ENCODE measurements at regions not wholly inside any gene's neighbourhood (a gene's known extent, or its start where the extent isn't known, plus 50 kb on each side); places are given as distances from the start of the nearest gene placed in this dataset.
"Not testable (repeated sequence)": the region's sequence is repeated elsewhere in the genome, so short reads cannot be mapped to it uniquely, and the experiment has no call there.

DNA sequence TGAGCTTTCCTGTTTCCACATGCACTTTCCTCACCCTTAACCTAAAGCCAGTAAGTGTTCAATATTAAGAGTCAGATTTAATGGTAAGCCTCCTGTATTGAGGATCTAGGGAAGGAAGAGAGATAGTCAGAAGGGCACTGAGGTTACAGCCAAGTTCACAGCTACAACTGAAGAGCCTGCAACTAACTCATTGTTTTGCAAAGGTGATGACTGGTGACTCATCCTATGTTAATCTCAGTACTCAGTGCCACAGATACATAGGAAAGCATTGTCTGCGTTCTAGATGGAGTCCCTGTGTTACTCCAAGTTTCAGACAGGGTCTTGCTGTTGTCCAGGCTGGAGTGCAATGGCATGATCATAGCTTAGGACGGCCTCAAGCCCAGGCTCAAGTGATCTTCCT, 157.0 kb upstream of the RBM19 start:
- peak; percentile 34 for DNase-seq (ENCODE audit: low spot score)

DNA sequence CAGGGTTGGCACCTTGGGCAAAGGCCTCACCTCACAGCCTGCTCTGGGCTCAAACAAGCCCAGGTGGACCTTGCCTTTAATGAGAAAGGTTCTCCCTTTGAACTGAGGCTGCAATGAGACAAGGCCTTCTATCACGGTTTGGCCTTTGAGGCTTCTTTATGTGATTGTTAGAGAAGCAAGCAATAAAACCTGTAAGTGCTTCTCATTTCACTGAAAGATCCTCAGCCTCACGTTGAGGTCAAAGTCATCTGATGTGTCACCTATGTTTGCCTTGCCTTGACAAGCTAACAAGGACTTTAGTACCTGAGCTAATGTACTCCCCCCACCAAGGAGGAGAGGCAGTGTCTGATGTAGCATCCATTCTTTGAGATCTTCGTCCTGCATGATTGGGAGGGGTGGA, 155.9 kb upstream of the RBM19 start:
- no peak for DNase-seq (ENCODE audit: low spot score)

DNA sequence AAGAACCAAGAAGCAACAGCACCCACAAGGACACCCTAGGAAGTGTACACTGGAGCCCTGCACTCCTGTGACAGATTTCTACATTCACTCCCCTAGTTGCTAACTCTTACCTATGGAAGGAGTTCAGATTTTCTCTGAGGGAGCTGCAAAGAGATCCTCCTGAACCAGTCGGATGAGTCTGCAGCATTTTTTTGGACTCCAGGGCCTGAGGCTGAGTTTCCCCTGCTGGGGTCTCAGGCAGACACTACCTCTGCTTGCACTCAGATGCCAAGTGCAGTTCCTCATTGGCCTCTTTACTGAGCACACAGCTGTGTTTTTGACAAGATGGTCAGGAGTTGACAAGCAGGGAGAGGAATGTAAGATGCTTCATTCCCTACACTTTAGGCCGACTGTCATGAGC, 153.2 kb upstream of the RBM19 start:
- DNase-seq (ENCODE audit: low spot score) = no peak

DNA sequence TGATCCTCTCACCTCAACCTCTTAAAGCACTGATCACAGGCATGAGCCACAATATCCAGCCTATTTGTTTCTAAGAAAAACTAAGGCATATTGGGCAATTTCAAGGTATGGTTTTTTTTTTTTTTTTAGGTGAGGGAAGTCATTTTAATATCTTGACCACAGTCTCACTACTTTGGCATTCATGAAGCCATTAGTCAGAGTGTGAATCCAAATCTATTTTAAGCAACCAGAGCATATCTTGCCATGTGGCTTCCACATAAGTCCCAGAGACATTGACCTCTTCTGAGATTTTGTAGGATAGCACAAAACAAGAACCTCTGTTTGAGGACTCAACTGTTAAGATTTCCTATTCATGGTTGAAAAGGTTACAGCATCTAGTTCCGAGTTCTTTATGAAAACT, 130.3 kb upstream of the RBM19 start:
- DNase-seq (ENCODE audit: low spot score) = no peak

DNA sequence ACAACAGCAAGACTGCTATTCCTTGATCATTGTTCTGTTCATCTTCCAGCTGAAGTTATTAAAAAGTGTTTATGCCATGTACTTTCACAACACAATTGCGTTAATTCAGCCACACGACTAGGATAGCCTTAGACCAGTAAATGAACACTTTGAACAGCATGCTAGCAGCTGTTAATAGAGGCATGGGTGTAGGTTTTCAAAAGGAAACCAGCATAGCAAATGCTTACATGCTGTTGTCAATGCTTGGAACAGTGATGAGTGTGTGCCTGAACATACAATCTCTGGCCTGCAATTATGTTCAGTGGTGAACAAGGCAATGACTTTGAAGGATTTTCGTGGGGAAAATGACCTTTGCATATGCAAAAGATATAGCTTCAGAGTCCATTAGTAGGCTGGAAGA, 127.4 kb upstream of the RBM19 start:
- no peak for DNase-seq (ENCODE audit: low spot score)

DNA sequence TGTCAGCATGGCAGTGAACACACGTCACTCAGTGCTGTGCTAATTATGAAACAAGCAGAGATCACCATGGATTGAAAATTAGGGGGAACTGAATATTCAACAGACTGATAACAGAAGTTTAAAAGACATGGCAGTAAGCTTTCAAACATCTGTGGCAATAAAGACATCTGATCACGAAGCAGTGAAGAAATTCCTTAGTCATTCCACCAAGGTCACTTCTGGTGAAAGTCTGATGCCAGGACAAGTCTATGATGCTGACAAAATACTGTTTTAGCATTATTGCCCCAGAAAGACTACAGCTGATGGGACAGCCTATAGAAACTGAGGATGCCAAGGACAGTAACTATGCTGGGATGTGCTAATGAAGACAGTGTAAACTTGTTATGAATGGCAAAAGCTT, 126.9 kb upstream of the RBM19 start:
- DNase-seq (ENCODE audit: low spot score) = no peak

DNA sequence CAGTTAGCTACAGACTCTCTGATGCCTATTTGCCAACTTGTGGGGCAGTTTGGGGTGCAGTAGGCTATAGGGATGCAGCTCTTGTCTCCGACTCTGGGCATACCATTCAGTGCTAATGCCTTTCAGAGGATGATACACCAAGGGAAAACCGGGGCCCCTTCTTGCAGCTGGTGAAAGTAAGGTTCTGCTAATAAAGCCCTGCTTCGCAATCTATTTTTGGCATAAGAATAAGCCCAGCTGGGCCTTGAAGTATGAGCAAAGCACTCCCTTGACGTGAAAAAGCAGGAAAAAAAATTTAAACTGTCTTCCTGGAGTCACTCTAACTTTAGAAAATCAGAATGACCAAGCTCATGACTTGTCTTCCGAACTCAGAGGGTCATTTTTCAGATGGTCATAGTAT, 124.1 kb upstream of the RBM19 start:
- no peak for DNase-seq (ENCODE audit: low spot score)

DNA sequence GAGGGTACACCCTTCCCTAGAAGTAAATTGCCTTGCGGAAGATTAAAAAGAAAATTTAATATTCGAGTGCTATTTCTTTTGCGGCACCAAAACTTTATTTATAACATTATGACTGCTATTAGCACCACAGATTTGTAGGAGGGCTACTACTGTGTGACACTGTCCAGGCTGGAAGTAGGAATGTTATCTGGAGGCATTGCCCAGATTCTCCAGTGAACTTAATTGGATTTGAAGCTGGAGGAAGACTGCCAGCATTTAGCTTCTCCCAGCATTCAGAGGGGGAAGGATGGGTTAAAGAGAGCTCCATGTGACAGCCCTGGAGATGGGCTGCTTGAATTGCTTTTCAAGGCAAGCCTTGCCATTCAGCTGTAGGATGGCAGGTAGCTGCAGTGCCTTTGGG, 107.0 kb upstream of the RBM19 start:
- no peak for DNase-seq (ENCODE audit: low spot score)

DNA sequence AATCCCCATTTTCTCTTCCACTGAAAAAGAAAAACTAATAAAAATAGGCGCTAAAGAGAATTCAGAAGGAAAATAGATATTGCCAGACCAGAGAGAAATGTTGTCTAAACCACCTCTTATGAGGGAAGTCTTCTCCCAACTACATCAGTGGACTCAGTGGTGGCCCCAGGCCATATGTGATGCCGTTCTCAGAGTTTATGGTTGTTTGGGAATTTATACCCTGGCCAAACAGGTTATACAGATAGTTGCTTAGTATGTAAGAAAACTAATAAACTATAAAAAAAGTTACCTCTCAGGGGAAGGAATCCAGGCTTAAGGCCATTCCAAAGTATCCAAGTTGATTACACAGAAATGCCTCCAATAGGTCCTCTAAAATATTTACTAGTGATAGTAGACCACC, 103.4 kb upstream of the RBM19 start:
- DNase-seq (ENCODE audit: low spot score) = no peak

DNA sequence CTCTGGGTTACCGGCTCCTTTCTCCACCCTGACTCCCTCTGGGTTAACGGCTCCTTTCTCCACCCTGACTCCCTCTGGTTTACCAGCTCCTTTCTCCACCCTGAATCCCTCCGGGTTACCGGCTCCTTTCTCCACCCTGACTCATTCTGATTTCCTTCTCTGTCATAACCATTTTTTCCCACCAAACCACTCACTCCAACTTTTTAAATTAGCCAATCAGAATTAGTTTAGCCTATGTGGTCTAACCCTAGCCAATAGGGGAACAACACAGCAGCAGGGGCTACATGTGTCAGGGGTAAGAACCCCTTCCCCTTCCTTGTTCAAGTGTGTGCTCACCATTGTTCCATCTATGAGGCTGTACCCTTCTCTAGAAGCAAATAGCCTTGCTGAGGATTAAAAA, 98.4 kb upstream of the RBM19 start:
- no peak for DNase-seq (ENCODE audit: low spot score)

DNA sequence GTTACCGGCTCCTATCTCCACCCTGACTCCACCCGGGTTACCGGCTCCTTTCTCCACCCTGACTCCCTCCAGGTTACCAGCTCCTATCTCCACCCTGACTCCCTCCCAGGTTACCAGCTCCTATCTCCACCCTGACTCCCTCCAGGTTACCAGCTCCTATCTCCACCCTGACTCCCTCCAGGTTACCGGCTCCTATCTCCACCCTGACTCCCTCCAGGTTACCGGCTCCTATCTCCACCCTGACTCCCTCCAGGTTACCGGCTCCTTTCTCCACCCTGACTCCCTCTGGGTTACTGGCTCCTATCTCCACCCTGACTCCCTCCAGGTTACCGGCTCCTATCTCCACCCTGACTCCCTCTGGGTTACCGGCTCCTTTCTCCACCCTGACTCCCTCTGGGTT, 97.9 kb upstream of the RBM19 start:
- DNase-seq (ENCODE audit: low spot score) = not testable (repeated sequence)

DNA sequence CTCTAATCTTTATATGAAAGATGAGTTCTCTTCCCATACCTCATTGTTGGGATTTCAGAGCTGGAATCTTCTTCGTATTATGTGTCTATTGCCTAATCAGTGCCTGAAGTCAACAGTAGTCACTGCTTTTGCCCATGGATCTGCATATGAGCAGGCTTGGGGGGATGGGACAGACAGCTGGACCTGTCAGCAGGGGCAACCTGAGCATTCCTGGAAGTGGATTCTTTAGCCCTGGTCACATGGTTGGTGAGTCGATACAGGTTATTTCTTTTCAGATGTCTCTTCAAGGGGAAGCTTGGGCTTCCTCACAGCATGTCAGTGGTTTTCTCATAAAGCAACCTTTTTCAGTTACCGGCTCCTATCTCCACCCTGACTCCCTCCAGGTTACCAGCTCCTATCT, 97.3 kb upstream of the RBM19 start:
- peak; percentile 24 for DNase-seq (ENCODE audit: low spot score)

DNA sequence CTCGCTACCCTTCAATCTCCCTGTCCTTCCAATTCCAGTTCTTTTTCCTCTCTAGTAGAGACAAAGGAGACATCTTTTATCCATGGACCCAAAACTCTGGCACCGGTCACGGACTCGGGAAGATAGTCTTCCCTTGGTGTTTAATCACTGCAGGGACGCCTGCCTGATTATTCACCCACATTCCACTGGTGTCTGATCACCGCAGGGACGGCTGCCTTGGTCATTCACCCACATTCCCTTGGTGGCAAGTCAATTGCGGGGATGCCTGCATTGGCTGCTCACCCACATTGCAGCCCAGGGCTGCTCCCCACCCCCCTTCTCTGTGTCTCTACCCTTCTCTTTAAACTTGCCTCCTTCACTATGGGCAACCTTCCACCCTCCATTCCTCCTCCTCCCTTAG, 90.2 kb upstream of the RBM19 start:
- not testable (repeated sequence) for DNase-seq (ENCODE audit: low spot score)

DNA sequence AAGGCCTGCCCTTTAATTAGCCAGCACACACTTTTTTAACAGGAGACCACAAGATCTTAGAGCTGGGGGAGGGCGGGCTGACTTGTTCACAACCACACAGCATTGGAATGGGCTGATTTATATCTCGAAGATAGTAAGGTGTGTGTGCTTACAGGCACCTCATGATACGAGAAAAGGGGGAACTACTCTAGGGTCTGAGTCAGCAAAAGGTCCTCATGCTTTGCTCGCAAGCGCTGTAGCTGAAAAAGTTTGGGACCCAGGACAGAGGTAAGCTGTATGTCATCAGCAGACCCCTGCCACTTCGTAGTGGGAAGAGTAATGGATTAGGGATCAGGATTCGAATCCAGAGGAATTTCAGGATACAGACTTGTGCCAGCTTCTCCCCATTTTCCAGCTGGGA, 88.9 kb upstream of the RBM19 start:
- no peak for DNase-seq (ENCODE audit: low spot score)

DNA sequence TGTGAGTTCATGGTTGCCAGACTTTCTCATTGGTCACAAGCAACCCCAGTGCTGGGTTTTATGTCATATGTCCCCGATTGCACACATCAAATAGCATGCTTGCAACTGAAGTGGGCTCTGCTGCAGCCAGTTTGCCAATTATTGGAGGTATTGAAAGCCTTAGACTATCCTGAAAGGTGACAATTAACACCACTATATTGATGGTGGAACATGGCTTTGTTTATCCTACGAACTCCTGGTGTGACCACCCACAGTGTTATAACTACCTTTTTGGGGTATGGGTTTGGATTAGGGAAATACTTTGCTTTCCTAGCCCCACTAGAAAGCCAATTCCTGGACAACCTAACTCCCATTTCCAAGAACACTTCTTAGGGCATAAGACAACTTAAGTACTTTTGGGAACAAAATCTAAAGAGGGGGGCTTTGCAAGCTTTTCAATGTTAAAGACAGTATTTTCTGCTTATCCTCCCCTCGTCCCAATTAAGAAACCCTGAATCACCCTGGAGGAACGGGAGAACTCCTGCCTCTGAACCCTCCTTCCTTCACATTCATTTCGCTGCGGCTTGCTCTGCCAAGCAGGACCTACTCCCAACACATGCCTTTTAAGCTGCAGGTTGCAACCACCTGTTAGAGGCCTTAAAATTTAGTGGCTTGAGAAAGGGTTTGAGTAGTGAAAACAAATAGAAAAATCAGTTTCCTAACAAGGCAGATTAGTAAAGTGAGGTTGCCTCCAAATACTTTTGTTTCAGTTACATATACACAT, 80.3 kb upstream of the RBM19 start:
- no peak for DNase-seq (ENCODE audit: low spot score)

DNA sequence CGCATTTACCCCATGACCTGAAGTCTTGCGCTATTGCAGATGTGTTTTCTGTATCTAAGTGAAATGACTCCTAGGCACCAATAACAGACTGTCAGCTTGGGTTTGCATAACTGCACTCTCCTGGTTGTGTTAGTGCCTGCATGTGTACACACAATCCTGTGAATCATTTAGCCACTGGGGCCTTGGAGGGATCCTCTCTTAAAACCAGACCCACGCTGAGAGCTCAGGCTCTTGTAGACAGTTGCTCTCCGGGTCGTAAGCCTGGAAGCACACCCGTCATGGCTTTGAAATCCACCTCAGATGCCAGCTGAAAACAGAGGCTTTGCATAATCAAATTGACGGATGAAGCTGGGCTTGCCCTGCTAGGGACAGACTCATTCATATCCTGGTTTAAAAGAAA, 79.2 kb upstream of the RBM19 start:
- DNase-seq (ENCODE audit: low spot score) = no peak

DNA sequence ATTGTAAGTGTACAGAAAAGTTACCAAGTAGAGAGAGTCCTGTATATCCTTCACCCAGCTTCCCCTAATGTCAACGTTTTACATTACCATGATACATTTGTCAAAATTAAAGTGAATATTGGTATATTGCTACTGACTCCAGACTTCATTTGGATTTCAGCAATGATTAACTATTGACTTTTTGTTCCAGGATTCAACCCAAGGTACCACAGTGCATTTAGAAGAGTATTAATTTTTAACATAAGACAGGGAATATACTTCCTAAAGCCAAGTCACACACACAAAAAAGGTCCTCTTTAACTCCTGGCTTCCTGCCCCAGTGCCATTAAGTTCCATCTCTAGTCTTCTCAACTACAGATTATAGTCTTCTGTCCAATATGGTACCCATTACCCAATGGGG, 75.5 kb upstream of the RBM19 start:
- no peak for DNase-seq (ENCODE audit: low spot score)

DNA sequence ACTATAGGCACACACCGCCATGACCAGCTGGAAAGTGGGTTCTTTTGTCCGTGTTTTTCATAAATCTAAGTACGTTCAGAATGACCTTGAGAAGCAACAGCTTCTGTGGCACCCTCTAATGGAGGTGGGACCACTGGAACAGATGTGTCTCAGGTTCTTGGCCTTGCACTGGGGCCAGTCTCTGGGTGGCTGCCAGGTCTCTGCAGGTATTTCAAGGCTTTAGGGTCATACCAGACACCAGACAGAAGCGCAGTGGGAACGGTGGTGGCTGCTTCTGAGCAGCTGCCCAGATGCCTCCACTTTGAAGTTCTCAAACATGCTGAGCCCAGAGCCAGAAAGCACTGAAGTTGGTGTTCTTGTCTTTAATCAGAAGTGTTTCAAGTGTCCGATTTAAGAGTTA, 75.0 kb upstream of the RBM19 start:
- no peak for DNase-seq (ENCODE audit: low spot score)

DNA sequence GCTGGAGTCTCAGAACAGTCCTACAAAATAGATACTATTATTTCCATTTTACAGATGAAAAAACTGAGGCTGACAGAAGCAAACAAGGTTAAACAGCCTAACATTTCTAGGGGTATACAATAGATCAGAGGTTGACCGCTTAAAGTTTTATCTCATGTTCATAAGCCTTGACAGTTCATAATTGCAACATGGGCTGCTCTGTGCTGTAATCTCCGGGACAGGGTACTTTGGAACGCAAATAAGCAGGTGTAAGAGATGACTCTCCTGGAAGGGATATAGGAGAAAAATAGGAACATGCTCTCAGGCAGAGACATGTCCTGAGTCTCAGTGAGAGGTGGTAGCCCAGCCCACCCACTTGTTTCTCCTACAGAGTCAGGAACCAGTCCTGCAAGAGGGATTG, 72.8 kb upstream of the RBM19 start:
- no peak for DNase-seq (ENCODE audit: low spot score)

DNA sequence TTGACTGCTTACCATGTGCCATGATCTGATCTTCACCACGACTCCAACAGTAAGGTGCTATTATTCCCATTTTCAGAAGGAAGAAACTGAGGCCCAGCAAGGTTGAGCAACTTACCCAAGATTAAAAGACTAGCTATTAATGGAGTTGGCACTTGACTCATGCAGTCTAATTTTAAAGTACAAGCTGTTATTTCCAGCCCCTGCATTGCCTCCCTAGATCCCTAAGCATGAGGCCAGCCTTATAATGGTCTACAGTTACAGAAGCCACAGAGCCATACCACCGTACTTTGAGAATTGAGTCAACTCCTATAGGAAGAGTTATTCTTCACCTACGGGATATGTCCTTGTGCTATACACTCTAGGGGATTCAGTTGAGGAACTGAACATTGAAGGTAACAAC, 66.7 kb upstream of the RBM19 start:
- DNase-seq (ENCODE audit: low spot score) = no peak

DNA sequence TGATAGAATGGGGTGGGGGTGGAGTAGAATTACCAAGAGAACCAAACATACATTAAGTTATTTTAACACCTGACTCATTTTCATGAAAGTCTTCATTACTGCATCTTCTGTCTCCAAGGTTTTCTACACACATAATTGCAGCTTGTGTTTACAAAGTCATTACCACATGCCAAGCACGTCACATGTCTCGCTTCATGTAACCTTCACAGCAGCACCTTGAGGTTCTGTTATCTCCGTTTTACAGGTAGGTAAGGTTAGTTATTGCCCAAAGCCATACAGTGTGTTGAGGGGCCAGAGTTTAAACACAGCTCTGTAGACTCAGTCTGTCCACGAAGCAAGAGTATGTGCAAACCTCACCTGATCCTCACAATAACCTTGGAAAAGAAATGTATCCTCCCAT, 64.3 kb upstream of the RBM19 start:
- no peak for DNase-seq (ENCODE audit: low spot score)

DNA sequence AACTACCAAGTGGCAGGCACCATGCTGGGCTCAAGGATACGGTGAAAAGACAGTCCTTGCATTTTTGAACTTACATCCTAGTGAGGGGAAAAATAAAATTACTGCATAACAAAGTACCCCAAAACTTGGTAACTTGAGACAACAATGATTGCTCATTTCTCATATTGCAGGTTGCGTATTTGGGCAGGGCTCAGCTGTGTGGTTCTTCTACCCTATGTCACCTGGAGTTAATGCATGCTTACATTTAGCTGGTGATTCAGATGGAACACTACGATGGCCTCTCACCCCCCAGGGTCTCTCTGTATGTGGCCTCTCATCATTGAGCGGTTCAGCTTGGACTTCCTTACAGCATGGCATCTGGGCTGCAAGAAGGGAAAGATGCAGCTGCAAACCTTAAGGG, 60.7 kb upstream of the RBM19 start:
- no peak for DNase-seq (ENCODE audit: low spot score)

DNA sequence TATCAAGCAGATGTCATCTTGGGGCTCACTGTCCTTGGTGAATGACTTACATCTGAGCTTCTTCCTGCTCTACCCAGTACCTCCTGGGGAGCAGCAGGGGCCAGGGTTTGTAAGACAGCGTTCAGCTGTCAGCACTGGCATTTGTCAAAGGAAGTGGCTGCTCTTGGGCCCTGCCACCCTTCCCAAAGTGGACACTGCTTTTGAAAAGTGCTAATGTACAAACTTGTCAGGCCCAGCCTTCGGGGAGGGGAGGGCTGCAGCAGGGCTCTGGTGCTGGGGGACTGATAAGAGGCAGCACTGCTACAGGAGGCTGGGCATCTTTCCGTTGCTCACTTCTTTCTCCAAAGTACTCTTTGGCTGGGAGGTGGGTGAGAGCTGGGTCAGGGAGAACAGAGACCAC, 59.8 kb upstream of the RBM19 start:
- no peak for DNase-seq (ENCODE audit: low spot score)

DNA sequence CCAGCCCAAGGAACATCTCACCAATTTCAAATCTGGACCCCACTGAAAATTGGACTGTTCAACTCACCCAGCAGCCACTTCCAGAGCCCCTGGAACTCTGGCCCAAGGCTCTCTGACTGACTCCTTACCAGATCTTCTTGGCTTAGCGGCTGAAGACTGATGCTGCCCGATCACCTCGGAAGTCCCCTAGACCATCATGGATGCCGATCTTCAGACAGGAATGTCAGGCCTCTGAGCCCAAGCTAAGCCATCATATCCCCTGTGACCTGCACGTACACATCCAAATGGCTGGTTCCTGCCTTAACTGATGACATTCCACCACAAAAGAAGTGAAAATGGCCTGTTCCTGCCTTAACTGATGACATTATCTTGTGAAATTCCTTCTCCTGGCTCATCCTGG, 56.0 kb upstream of the RBM19 start:
- DNase-seq (ENCODE audit: low spot score) = not testable (repeated sequence)

DNA sequence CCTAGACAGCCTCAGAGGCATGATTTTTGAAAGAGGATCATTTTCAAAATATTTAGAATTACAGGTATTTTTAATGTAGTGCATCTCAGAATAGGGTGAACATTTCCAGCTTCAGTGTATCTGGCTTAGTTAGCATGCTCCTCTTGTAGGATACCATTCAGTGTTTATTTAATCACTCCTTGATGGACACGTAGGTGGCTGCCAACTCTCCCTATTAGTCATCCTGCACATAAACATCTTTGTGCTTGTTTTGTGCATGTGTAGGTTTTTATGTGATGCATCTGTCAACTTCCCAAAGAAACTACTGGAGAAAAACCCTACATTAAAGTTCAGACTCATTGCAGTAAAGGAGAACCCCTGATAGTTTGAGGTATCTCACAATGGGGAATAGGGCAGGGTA, 52.5 kb upstream of the RBM19 start:
- no peak for DNase-seq (ENCODE audit: low spot score)

All from iPS-NIHi11 (cell line).